ENCODE measurements at regions not wholly inside any gene's neighbourhood (a gene's known extent, or its start where the extent isn't known, plus 50 kb on each side); places are given as distances from the start of the nearest gene placed in this dataset.
"Not testable (repeated sequence)": the region's sequence is repeated elsewhere in the genome, so short reads cannot be mapped to it uniquely, and the experiment has no call there.

DNA sequence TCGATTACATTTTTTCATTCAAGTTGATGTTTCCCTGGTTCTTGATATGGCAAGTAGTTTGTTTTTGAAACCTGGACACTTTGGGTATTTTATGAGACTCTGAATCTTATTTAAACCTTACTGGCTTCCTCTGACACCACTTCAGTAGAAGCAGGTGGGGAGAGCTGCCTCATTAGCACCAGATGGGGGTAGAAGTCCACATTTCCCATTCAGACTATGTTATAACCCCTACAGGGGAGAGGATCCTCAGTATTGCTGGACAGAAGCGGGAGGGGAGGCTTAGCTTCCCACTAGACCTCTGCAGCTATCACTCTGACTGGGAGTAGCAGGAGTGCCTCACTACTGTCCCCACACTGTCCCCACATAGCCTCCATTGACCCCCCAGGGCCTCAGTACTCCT, 145.3 kb upstream of the SLC35G4 start:
- no peak for DNase-seq (ENCODE audit: low read depth in 2 of 2)

DNA sequence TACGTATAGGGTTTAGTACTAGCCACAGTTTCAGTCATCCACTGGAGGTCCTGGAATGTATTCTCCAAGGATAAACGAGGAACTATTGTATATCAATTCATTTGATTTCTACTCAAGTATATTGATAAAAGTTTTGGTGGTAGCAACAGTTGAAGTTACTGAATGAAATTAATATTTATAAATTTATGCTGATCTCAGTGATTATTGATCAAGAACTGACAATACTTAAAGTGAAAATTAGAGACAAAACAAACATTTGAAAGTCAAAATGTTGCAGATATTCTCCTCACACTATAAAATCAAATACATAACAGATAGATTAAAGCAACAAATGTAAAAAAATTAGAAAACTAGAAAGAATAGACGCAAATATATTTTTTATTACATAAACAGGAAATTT, 150.9 kb upstream of the SLC35G4 start:
- DNase-seq (ENCODE audit: low read depth in 2 of 2) = no peak

DNA sequence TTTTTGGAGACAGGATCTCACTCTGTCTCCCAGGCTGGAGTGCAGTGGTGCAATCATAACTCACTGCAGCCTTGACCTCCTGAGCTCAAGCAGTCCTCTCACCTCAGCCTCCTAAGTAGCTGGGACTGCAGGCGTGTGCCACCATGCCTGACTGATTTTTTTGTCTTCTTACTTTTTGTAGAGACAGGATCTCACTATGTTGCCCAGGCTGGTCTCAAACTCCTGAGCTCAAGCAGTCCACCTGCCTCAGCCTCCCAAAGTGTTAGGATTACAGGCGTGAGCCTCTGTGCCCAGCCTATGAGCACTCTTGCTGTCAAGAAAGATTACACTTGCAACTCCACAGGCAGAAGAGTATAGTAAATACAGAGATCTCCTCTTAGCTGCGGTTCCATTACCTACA, 151.5 kb upstream of the SLC35G4 start:
- not testable (repeated sequence) for DNase-seq (ENCODE audit: low read depth in 2 of 2)

DNA sequence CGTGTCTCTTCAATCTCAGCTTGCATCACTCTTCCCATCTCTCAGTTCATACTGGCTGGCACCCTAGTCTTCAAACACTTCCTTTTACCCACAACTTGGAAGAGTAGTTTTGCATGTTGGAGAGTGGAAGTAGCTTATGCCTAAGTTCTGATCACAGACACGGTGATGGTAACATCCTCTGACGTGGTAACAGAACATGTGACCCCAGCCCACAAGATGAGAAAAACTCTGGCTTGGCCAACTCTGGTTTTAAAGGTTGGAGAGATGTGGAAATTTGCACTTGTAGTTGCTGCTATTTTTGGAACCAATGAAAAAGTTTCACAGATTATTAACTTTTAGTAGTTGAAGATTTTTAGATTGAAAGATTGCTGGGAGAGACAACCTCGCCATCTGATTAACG, 155.4 kb upstream of the SLC35G4 start:
- no peak for DNase-seq (ENCODE audit: low read depth in 2 of 2)

DNA sequence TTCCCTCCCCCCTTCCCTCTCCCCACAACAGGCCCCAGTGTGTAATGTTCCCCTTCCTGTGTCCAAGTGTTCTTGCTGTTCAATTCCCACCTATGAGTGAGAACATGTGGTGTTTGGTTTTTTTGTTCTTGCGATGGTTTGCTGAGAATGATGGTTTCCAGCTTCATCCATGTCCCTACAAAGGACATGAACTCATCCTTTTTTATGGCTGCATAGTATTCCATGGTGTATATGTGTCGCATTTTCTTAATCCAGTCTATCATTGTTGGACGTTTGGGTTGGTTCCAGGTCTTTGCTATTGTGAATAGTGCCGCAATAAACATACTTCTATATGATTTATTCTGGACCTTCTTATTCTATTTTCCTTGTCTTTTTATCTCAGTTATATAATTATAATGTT, 165.2 kb upstream of the SLC35G4 start:
- not testable (repeated sequence) for DNase-seq (ENCODE audit: low read depth in 2 of 2)

DNA sequence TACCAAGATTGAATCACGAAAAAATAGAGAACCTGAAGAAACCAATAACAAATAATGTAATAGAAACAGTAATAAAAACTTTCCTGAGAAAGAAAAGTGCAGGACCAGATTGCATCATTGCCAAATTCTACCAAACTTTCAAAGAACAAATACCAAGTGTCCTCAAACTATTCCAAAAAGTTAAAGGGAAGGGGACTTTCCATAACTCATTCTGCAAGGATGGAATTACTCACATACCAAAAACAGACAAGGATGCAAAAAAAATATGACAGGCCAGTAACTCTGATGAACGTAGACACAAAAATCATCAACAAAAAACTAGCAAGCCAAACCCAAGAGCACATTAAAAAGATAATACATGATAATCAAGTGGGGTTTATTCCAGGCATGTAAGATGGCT, 172.3 kb upstream of the SLC35G4 start:
- no peak for DNase-seq (ENCODE audit: low read depth in 2 of 2)

DNA sequence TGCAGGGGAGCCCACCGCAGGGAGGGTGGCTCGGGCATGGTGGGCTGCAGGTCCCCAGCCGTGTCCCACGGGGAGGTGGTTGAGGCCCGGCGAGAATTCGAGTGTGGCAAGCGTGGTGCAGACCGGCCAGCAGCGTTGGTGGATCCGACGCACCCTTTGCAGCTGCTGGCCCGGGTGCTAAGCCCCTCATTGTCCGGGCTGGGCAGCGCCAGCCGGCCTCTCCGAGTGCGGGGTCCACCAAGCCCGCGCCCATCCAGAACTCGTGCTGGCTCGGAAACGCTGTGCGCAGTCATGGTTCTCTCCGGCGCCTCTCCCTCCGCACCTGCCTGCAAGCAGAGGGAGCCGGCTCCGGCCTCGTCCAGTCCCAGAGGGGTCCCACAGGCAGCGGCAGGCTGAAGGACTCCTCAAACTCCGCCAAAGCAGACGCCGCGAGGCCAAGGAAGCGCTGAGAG, 177.0 kb upstream of the SLC35G4 start:
- DNase-seq (ENCODE audit: low read depth in 2 of 2) = no peak

DNA sequence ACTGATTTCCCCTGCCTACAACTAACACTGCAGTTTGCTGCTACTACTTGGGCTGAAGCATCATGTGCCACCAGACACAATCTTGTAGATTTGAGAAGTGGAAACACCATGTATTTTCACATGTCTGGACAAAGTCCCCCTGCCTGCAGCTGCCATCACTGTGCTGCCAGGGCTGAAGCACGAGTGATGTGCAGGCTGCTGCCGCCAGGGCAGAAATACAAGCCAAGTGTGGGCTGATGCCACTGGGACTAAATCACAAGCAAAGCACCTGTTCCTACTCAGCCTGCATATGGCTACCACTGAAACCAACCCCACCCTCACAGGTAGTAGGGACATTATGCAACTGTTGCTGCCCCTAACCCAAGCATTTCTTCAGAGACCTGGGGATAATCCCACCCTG, 179.5 kb upstream of the SLC35G4 start:
- DNase-seq (ENCODE audit: low read depth in 2 of 2) = no peak

DNA sequence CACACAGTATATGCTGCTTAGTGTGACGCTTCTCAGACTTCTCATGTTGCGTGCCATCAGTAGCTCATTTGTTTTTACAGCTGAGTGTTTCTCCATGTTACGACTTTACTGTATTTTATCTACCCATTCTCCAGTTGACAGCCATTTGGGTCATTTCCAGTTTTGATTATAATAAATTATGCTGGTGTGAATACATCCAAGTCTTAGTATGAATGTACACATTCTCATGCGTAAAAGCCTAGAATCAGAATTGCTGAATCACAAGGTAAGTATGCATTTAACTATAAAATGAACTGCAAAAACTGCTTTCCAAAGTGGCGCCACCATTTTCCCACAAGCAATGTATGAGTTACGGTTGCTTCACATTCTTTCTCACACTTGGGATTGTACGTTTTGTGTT, 184.2 kb upstream of the SLC35G4 start:
- DNase-seq (ENCODE audit: low read depth in 2 of 2) = no peak

DNA sequence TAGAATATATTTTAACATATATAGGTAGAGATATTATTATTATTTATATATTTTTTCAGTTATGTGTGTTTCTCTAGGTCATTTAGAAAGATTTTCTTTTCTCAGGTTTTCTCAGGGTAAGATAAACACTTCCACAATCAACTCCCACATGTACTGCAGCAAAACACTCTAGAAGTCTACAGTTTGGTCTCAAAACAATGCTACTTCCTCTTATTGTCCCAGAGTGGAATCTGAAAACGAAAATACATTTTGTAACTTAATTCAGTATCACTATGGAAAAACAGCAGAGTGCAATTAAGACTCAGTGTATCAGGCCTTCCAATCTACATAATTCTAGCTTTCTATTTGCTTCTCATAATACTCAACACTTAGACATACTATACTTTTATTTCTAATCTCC, 190.1 kb upstream of the SLC35G4 start:
- DNase-seq (ENCODE audit: low read depth in 2 of 2) = no peak

DNA sequence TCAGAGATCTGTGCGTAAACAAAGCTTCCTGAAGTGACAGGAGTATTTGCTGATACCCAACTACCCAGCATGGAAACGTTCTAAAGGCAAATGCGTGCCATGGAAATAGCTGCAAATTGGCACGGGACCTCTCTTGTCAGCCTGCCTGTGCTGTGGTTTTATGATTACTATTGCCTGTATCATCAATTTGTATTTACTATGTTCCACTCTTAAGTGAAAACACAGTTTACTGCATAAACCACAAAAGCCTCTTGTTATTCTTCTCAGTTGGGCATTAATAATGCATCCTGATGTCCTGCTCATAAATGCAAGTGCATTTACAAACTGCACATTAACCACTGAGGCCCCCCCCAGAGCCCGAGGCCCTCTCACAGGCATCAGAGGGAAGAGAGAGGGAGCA, 196.6 kb upstream of the SLC35G4 start:
- DNase-seq (ENCODE audit: low read depth in 2 of 2) = no peak

DNA sequence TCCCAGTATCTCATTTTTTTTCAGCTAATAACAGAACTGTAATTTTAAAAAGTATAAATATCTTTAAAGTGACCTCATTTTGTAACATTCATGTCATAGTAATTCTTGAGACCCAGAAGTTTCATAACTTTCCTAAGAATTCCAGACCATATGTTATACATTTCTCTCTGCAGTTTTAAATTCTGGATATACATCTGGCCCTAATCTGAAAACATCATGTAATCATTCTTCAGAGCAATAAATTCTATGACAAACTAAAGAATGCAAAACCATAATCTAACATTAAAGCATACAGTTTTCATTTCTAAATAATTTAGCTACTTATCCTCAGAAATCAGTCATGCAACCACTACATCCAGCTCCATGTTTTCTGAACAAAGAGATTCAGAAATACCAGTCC, 198.3 kb upstream of the SLC35G4 start:
- DNase-seq (ENCODE audit: low read depth in 2 of 2) = no peak

DNA sequence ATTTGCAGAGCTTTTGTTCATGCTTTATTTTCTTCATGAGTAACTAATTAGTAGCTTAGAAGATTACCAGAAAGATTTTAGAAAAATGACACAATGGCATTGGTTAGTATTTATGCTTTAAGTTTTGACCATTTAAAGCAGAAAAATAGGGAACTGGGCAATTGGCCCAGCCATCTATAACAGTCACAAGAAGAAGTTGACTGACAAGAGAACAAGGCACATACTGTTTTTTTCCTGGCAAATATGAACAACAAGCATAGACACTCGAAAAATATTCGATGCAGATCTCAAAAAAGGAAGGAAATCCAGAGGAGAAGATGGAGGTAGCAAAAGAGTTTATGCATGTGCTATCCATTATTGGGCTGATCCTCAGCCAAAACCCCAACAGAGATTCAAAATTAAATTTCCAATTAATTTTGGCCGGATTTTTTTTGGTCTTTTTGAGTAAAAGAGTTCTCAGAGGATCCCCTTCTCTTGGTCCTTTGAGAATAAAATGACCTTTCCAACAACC, 200.8 kb upstream of the SLC35G4 start:
- no peak for DNase-seq (ENCODE audit: low read depth in 2 of 2)

DNA sequence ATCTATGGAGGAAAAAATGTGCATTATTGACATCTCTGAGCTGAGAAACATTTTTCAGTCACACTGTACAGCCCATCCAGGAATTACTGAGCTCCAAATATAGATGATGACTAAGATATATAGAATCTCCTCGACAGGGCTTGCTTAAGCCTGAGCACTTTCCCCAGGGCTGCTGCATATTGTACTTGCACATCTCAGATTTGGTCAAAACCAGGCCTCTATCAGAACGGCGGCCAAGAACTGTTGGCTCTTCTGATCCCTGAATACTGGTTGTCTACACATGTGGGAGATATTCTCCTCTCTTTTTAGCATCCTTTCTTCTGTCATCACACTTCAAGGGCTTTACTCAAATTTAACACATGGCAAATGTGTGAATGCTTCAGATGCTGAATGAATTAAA, 201.5 kb upstream of the SLC35G4 start:
- no peak for DNase-seq (ENCODE audit: low read depth in 2 of 2)

DNA sequence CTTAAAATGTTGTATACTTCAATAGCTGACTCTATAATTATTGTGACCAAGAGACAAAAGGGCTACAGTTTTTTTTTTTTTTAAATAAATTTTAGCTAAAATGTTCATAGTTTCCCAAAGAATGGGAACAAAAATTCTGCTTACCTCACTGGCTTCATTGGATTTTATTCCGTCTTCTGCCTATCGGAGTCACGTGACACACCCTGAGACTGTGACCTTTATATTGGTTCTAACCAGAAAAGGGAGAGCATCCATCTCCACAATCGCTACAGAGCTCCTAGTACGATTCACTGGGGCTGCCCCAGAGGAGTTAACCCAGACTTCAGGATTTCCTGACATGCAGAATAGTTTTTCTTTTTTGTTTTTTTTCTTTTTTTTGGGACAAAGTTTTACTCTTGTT, 203.6 kb upstream of the SLC35G4 start:
- DNase-seq (ENCODE audit: low read depth in 2 of 2) = no peak

DNA sequence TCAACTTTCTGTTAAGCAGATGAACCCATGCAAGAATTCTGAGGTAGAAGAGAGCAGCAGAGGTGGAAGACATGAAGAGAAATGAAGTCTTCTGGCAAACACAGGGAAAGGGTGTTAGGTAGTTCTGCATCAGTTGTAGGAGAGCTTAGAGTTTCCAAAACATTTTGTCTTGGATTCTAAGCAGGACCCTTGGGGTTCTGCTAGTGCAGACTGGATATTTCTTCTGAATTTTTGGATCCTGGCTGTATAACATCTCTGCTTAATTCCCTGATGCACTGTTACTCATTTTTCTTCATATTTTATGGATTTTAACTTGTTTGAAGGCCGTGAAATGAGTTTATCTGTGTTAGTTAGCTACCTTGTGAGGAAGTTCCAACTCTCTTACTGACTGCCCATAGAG, 208.7 kb upstream of the SLC35G4 start:
- no peak for DNase-seq (ENCODE audit: low read depth in 2 of 2)

DNA sequence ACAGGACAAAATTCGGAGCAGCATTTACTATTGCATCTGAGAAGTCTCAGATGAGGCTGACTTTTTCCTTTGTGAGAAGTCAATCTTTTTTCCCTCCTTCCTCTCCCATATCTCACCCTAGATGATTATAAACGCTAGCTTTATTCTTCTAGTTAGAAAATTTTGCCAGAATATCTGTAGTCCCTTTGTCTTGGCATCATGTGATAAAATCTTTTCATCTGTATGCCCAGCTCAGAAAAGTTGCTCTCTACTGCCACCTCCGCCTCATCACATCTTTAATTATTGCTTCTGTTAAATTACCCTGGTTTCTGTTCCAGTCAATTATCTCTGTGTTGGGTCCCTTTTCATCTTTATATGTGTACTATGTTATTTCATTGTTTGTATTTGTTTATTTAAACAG, 210.8 kb upstream of the SLC35G4 start:
- DNase-seq (ENCODE audit: low read depth in 2 of 2) = no peak

DNA sequence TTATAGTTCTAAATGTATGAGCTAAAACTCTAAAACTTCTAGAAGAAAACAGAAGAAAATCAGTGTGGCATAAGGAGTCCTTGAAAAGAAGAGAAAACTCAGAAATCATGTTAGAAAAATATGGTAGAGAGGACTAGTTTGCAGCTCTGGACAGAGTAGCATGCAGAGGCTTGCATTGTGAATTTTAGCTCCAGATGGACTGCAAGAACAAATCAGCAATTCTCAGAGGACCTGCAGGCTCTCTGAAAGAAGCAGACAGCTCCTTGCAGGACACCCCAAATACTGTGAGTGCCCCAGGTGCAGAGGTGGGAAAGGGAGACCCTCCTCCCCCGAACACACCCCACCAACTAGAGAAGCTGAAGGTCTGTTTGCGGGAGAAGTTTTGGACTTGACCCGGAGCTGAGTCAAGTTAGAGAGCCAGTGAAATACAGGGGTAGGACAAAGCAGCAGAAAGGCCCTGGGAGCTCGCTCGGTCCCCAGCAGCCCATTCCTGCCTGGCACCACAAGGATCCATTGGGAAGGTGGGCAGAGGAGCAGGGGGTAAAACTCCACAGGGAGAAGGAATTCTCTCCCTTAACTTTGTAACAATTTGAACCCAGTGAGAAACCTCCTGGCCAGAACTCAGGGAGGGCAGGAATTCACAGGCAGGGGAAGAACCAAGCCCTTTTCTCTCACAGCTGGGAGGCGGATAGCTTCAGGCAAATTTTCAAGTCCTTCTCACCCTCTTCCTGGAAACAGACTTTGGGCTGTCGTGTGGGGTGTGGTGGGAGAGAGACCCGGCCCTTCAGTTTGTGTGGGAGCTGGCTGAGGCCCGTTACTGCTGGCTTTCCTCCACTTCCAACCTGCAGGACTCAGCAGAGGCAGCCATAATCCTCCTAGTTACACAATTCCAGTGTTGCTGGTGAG, 216.2 kb upstream of the SLC35G4 start:
- DNase-seq (ENCODE audit: low read depth in 2 of 2) = no peak

DNA sequence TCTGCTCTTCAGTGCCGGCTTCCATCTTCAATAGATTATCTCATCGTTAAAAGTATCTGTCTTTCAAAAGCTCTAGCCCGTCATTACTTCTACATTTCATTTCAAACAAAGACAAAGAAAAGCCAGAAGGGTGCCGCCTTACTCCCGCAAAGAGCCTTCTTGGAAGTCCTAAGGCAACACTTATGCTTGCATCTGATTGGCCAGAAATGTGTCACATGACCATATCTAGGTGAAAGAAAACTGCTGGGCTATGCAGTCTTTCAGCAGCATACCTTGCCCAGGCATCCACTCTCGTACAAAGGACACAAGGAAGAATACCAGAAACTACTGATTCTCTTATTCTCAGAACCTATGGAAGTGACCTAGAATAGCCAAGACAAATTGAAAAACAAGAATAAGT, 217.1 kb upstream of the SLC35G4 start:
- DNase-seq (ENCODE audit: low read depth in 2 of 2) = no peak

DNA sequence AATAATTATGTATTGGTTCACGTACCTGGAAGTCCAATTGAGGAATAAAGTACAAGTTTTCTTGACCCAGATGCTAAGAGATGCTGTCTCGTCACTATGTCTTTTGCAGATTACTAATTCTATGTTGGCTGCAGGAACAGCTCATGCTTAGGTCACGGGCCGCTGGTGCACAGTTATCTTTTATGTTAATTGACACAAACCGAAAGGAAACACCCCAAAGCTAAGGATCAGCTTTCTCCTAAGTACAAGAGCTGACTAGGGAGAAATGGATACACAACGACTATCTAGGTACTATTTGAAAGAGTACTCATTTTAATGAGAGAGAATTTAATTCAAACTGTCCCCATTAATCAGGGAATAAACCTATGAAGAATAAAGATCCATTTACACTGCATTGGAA, 217.7 kb upstream of the SLC35G4 start:
- no peak for DNase-seq (ENCODE audit: low read depth in 2 of 2)

DNA sequence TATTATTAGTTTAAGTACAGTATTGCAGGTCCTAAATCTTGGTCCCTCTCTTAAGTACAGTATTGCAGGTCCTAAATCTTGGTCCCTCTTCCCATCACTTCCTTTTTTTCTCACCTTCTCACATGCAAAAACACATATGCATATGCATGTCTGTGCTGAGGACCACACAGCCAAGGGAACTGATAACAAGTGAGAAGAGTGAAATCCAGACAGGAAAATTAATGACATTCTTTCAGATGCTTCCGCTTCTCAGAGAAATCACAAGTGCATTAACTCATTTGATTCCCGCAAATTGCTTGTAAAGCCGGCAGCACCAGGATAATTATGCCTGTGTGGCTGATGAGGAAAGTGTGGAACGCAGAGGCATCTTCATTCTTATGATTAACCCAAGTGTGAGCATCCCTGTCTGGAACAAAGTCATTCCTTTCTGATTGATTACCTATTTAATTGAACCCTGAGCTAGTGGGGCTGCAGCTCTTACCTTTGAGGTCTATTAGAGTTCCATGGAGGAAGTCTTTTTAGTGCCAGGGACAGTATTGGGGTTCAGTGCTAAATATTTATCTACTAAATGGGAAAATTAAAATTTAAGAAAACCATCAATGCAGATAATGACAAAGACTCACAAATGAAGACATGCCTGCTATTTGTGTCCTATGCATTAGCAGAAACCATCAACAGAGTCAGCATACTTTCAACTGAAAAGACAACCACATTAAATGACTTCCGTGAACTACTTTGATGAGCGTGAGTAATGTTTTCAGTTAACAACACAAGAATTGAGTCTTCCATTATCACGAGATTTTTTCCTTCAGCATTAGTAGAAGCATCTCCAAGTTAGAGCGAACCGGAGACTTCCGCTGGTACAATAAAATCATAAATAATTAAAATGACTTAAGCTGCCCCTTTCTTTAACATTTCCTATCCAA, 220.4 kb upstream of the SLC35G4 start:
- no peak for DNase-seq (ENCODE audit: low read depth in 2 of 2)

DNA sequence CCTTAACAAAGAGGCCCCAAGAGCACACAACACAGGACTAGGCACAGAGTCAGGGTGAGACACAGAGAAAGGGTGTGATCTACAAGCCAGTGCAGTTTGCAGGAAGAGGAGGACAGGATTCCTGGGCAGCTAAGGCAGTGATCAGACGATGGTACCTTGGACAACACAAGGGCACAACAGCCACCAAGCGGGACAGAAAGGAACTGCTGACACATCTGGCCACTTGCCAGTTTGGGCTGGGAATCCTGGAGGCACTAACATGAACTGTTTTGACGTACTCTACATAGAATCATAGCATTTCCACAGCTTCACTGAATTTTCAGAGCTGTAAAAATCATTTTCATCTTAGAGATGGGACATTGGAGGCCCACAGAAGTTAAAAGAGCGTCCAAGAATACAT, 221.5 kb upstream of the SLC35G4 start:
- no peak for DNase-seq (ENCODE audit: low read depth in 2 of 2)

DNA sequence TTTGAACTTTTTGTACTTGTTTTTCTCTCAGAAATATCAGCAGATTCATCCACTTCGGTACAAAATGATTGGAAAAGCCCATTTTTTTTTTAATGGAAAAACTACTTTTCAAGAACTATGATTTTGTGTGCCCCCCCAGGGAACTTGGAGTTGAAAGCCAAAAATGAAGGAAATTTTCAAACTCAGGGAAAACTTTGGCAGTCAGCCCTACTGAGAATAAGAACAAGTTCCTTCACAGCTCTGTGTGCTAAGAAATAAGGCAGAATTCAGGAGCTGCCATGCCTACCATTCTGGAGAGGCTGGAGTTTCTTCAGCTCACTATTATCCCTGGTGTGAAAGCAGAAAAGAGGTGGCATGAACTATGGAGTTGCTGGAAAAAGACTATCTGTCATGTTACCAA, 226.0 kb upstream of the SLC35G4 start:
- no peak for DNase-seq (ENCODE audit: low read depth in 2 of 2)
